Thyroid gland (tissue), 4 donors: ENCODE measurements at regions not wholly inside any gene's neighbourhood (a gene's known extent, or its start where the extent isn't known, plus 50 kb on each side); places are given as distances from the start of the nearest gene placed in this dataset.

Experiments
- DNase-seq, 2 donors: peaks; one replicate each; pipeline ENCODE4 v3.0.0-alpha.2; 2019
- H3K27ac ChIP-seq, 3 donors: fragments of 200-600 bp; sonication (generic); 1 replicate in 2 of 3; 2 replicates in 1 of 3; pipeline ENCODE4 v1.5.1; 2016 to 2019; ENCODE audit warnings: mild to moderate bottlenecking in 1 of 3, moderate library complexity in 1 of 3
- H3K27me3 ChIP-seq: fragments of 200-600 bp; sonication (generic); one replicate; pipeline ENCODE4 v1.5.1; 2019
- H3K36me3 ChIP-seq, 2 donors: fragments of 200-600 bp; sonication (generic); one replicate each; pipeline ENCODE4 v1.5.1; 2016 to 2019
- H3K4me1 ChIP-seq, 2 donors: fragments of 200-600 bp; sonication (generic); one replicate each; pipeline ENCODE4 v1.5.1; 2017 to 2019
- H3K4me3 ChIP-seq, 3 donors: fragments of 200-600 bp; sonication (generic); replicated peaks in 1 of 3; 1 replicate in 2 of 3; 2 replicates in 1 of 3; pipeline ENCODE4 v1.5.1; 2016; ENCODE audit warnings: mild to moderate bottlenecking in 1 of 3
- H3K9me3 ChIP-seq: fragments of 200-600 bp; sonication (generic); one replicate; pipeline ENCODE4 v1.5.1; 2017
- CTCF ChIP-seq, 6 experiments: fragments of 200-600 bp in 3 of 6; fragments of 450-650 bp in 3 of 6; sonication (generic) in 3 of 6; IDR thresholded peaks; one replicate each; pipeline ENCODE4 v1.5.1; 2016 to 2019; ENCODE audit warnings: antibody characterized with exemption in 6 of 6, mild to moderate bottlenecking in 2 of 6, inconsistent platforms in 1 of 6, moderate library complexity in 1 of 6
- POLR2A ChIP-seq, 2 donors: fragments of 450-650 bp; IDR thresholded peaks; one replicate each; pipeline ENCODE4 v1.6.1; 2017; ENCODE audit warnings: antibody characterized with exemption in 2 of 2, mild to moderate bottlenecking in 2 of 2, moderate library complexity in 1 of 2
- WGBS, 2 donors: methylation state at CpG; one replicate each; pipeline ENCODE4 v1.1.5; 2017; 5-methylcytosine and 5-hydroxymethylcytosine counted together
- intact Hi-C: fragments of 100-400 bp; cut with DNase I; formaldehyde crosslinking; loops from one replicate; pipeline ENCODE4 v1.15.1; 2023

GRCh38 chr2:780002-780401 lies 102.8 kb upstream of the TMEM18 start:
- intact Hi-C loops, result no loop called here
- no peak overlapping the region for H3K4me3 ChIP-seq
- TF ChIP-seq POLR2A (IDR thresholded peaks at IDR 0.05) (no peak), CTCF (IDR thresholded peaks at IDR 0.05) (no peak)
- H3K27me3 ChIP-seq, result no peaks in the 10 kb centered on the region
- no peak for DNase-seq
- H3K27ac ChIP-seq, result no peak overlapping the region
- no peaks in the 10 kb centered on the region for H3K4me1 ChIP-seq
- H3K36me3 ChIP-seq, result no peaks in the 10 kb centered on the region
- WGBS, 2 donors, result 78 to 83% methylated on average over 9 of the region's 9 CpGs
- H3K9me3 ChIP-seq, result peaks cover 3% of the 10 kb centered on the region

DNA sequence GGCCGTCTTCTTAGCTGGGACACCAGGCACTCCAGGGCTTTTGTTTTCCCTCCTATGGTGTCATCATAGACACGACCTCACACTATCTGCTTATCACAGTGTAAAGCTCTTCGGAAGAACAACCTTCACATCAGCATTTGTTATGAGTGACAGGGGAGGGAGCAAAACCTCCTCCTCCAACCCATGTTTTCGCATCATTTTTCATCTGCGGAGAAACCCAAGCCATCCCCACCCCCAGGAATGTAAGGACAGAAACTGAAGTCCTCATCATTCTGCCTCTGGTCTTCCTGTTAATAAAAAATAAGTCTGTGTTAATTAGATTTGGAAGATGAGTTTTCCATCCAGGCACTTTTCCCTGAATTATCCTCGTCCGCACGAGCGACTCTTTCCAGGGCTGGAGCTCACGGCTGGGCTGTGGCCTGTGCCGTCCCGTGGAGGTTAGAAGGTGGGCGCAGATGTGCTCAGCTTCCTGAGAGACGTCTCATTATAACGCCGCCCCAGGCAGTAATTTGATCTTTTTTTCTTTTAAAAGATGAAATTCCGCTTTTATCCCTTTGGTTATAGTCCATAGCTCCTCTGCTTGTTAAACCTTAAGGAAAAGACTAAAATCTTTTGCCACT lies 101.6 kb upstream of the TMEM18 start:
- WGBS, 2 donors, result 79 to 81% methylated on average over 17 of the region's 17 CpGs
- no peaks in the 10 kb centered on the region for H3K4me1 ChIP-seq
- no peak for TF ChIP-seq POLR2A (IDR thresholded peaks at IDR 0.05)
- no peaks in the 10 kb centered on the region for H3K36me3 ChIP-seq
- H3K4me3 ChIP-seq, result no peak overlapping the region
- no peak for DNase-seq
- H3K27me3 ChIP-seq, result no peaks in the 10 kb centered on the region
- peaks cover 3% of the 10 kb centered on the region for H3K9me3 ChIP-seq
- intact Hi-C loops, result no loop called here
- no peak overlapping the region for H3K27ac ChIP-seq

DNA sequence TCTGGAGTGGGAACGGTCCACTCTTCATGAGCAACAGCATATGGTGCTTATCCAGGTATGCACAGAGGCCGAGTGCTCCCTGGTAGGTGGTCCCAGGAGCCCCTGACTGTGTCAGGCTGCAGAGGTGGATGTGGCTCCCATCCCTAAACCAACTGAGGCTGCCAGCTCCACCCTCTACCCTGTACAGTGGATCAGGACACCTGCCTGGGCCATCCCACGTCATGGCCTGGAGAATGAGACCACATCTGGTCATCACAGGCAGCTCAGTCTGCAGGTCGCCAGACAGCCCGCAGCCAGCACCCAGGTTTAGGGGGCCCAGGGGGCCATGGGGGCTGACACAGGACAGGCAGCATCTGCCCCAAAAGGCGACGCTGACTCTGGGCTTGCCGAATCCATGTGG lies 100.3 kb upstream of the TMEM18 start:
- no peaks in the 10 kb centered on the region for H3K4me1 ChIP-seq
- 88 to 100% methylated on average over 3 of the region's 8 CpGs for WGBS, 2 donors
- no peak overlapping the region for H3K27ac ChIP-seq
- no peak for DNase-seq
- no peaks in the 10 kb centered on the region for H3K27me3 ChIP-seq
- intact Hi-C loops, result no loop called here
- H3K36me3 ChIP-seq, result no peaks in the 10 kb centered on the region
- TF ChIP-seq CTCF (IDR thresholded peaks at IDR 0.05) (no peak), POLR2A (IDR thresholded peaks at IDR 0.05) (no peak)
- no peak overlapping the region for H3K4me3 ChIP-seq
- no peaks in the 10 kb centered on the region for H3K9me3 ChIP-seq

GRCh38 chr2:777051-777450 lies 99.8 kb upstream of the TMEM18 start:
- H3K36me3 ChIP-seq, result no peaks in the 10 kb centered on the region
- H3K27ac ChIP-seq, result no peak overlapping the region
- intact Hi-C loops, result no loop called here
- H3K9me3 ChIP-seq, result no peaks in the 10 kb centered on the region
- 88 to 90% methylated on average over 12 of the region's 15 CpGs for WGBS, 2 donors
- no peak overlapping the region for H3K4me3 ChIP-seq
- H3K4me1 ChIP-seq, result no peaks in the 10 kb centered on the region
- DNase-seq, result no peak
- no peaks in the 10 kb centered on the region for H3K27me3 ChIP-seq
- no peak for TF ChIP-seq CTCF (IDR thresholded peaks at IDR 0.05)
- TF ChIP-seq POLR2A (IDR thresholded peaks at IDR 0.05), result no peak

DNA sequence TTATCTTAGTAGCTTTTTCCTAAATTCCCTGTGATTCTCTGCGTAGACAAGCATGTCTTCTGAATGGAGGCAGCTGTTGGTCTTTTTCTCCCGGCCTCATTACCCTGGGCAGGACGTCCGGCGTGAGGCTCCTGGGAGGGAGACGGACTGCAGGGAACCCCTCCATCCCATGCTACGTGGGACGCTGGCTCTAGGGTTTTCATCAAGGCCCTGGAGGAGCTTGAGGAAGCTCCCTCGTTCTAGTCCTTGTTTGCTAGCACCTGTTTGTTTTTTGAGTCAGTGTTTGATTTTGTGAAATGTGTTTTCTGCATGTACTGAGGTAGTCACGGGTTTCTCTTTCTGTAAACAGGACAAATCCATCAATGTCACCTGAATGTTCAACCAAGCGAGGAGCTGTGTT lies 99.3 kb upstream of the TMEM18 start:
- 64 to 69% methylated on average over 11 of the region's 11 CpGs for WGBS, 2 donors
- H3K27ac ChIP-seq, result no peak overlapping the region
- intact Hi-C loops, result no loop called here
- H3K9me3 ChIP-seq, result no peaks in the 10 kb centered on the region
- DNase-seq, result no peak
- H3K27me3 ChIP-seq, result no peaks in the 10 kb centered on the region
- TF ChIP-seq POLR2A (IDR thresholded peaks at IDR 0.05), result no peak
- no peak for TF ChIP-seq CTCF (IDR thresholded peaks at IDR 0.05)
- H3K36me3 ChIP-seq, result no peaks in the 10 kb centered on the region
- no peak overlapping the region for H3K4me3 ChIP-seq
- no peaks in the 10 kb centered on the region for H3K4me1 ChIP-seq

DNA sequence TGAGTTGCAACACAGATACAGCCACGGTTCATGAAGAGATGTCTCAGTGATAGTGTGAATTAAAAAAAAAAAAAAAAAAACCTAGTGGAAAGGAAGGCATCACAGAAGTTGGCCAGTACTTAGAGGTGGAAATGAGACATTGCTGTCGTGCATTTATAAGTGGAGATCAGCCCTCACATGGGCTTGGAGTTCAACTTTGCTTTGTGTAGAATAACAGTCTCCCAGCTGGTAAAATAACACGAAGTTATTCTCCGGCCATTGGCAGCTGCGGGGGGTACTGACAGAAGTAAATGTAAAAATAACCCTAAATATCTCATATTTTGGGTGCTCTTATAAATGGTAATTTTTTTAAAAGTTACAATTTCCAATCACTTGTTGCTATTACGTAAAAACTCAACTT lies 98.8 kb upstream of the TMEM18 start:
- intact Hi-C loops, result no loop called here
- TF ChIP-seq POLR2A (IDR thresholded peaks at IDR 0.05) (no peak), CTCF (IDR thresholded peaks at IDR 0.05) (no peak)
- Histone ChIP-seq H3K27ac (no peak overlapping the region), H3K4me1 (no peaks in the 10 kb centered on the region), H3K9me3 (no peaks in the 10 kb centered on the region), H3K36me3 (no peaks in the 10 kb centered on the region), H3K27me3 (no peaks in the 10 kb centered on the region), H3K4me3 (no peak overlapping the region)
- DNase-seq, result no peak
- 66 to 72% methylated on average over 6 of the region's 6 CpGs for WGBS, 2 donors
